Mesenchymal stem cell (in vitro differentiated cells and primary cell): ENCODE measurements at regions not wholly inside any gene's neighbourhood (a gene's known extent, or its start where the extent isn't known, plus 50 kb on each side); places are given as distances from the start of the nearest gene placed in this dataset.

Experiments used
- DNase-seq: peaks from one replicate; pipeline ENCODE4 v3.0.0-alpha.2; 2013
- H2AFZ ChIP-seq: one replicate; pipeline ENCODE4 v1.6.1; 2013; ENCODE audit warnings: low read depth, mild to moderate bottlenecking, control low read depth, inconsistent platforms, low read length, moderate library complexity
- H2AK5ac ChIP-seq: 2 replicates; pipeline ENCODE4 v1.6.1; 2013; ENCODE audit warnings: low read length, moderate library complexity, mild to moderate bottlenecking, inconsistent platforms; ENCODE audit not compliant: severe bottlenecking
- H2BK120ac ChIP-seq: one replicate; pipeline ENCODE4 v1.6.1; 2013; ENCODE audit warnings: low read depth, mild to moderate bottlenecking, inconsistent platforms, low read length, moderate library complexity
- H2BK12ac ChIP-seq, 2 experiments: one replicate each; pipeline ENCODE4 v1.6.1; 2013; ENCODE audit warnings: inconsistent platforms in 2 of 2, low read length in 2 of 2, mild to moderate bottlenecking in 2 of 2, moderate library complexity in 2 of 2, control low read depth in 1 of 2
- H2BK15ac ChIP-seq: one replicate; pipeline ENCODE4 v1.6.1; 2013; ENCODE audit warnings: mild to moderate bottlenecking, low read depth, inconsistent platforms; ENCODE audit not compliant: poor library complexity, severe bottlenecking
- H2BK5ac ChIP-seq: 2 replicates; pipeline ENCODE4 v1.6.1; 2013; ENCODE audit warnings: low read depth, mild to moderate bottlenecking, low read length, control low read depth, inconsistent platforms; ENCODE audit not compliant: poor library complexity, severe bottlenecking
- H3K14ac ChIP-seq, 2 experiments: one replicate each; pipeline ENCODE4 v1.6.1; 2013; ENCODE audit warnings: inconsistent platforms in 2 of 2, low read length in 2 of 2, control low read depth in 1 of 2, mild to moderate bottlenecking in 1 of 2, moderate library complexity in 1 of 2
- H3K18ac ChIP-seq, 2 experiments: one replicate each; pipeline ENCODE4 v1.6.1; 2013; ENCODE audit warnings: inconsistent platforms in 2 of 2, low read length in 2 of 2, control low read depth in 1 of 2, low read depth in 1 of 2, mild to moderate bottlenecking in 1 of 2
- H3K23ac ChIP-seq, 2 experiments: one replicate each; pipeline ENCODE4 v1.6.1; 2013; ENCODE audit warnings: inconsistent platforms in 2 of 2, low read length in 2 of 2, mild to moderate bottlenecking in 2 of 2, moderate library complexity in 2 of 2, control low read depth in 1 of 2
- H3K27ac ChIP-seq: 2 replicates; pipeline ENCODE4 v1.5.1; 2013; ENCODE audit warnings: mild to moderate bottlenecking, moderate library complexity, low read length, control low read depth, inconsistent platforms; ENCODE audit not compliant: poor library complexity, severe bottlenecking
- H3K27me3 ChIP-seq, 2 experiments: 2 replicates each; pipeline versions ENCODE4 v1.6.1 to v1.7.0; 2013; ENCODE audit warnings: low read length in 2 of 2, mild to moderate bottlenecking in 2 of 2, moderate library complexity in 2 of 2, control low read depth in 1 of 2, inconsistent platforms in 1 of 2; ENCODE audit not compliant: control insufficient read depth in 1 of 2, insufficient read depth in 1 of 2
- H3K36me3 ChIP-seq, 2 experiments: 2 replicates each; pipeline versions ENCODE4 v1.6.1 to v1.7.0; 2013; ENCODE audit warnings: low read length in 2 of 2, control low read depth in 1 of 2, inconsistent platforms in 1 of 2, low read depth in 1 of 2, mild to moderate bottlenecking in 1 of 2; ENCODE audit not compliant: insufficient read depth in 2 of 2, control insufficient read depth in 1 of 2
- H3K4ac ChIP-seq, 2 experiments: one replicate each; pipeline ENCODE4 v1.6.1; 2013; ENCODE audit warnings: inconsistent platforms in 2 of 2, low read length in 2 of 2, mild to moderate bottlenecking in 2 of 2, moderate library complexity in 2 of 2, control low read depth in 1 of 2, low read depth in 1 of 2
- H3K4me1 ChIP-seq: 2 replicates; pipeline ENCODE4 v1.6.1; 2013; ENCODE audit warnings: low read depth, low read length, control low read depth; ENCODE audit not compliant: control insufficient read depth, insufficient read depth
- H3K4me2 ChIP-seq: 2 replicates; pipeline ENCODE4 v1.6.1; 2013; ENCODE audit warnings: low read length, mild to moderate bottlenecking, inconsistent platforms; ENCODE audit not compliant: poor library complexity, severe bottlenecking
- H3K4me3 ChIP-seq, 2 experiments: 2 replicates each; pipeline versions ENCODE4 v1.5.1 to v1.7.0; 2013; ENCODE audit warnings: low read length in 2 of 2, mild to moderate bottlenecking in 2 of 2, control low read depth in 1 of 2, low read depth in 1 of 2; ENCODE audit not compliant: insufficient read depth in 1 of 2
- H3K79me1 ChIP-seq: replicated peaks from 2 replicates; pipeline ENCODE4 v1.6.1; 2013; ENCODE audit warnings: mild to moderate bottlenecking, control low read depth, low read length, inconsistent platforms; ENCODE audit not compliant: poor library complexity, severe bottlenecking
- H3K9ac ChIP-seq: 2 replicates; pipeline ENCODE4 v1.7.0; 2013; ENCODE audit warnings: mild to moderate bottlenecking, low read length, moderate library complexity
- H3K9me3 ChIP-seq: 2 replicates; pipeline ENCODE4 v1.7.0; 2013; ENCODE audit warnings: mild to moderate bottlenecking, low read length; ENCODE audit not compliant: control insufficient read depth
- H4K8ac ChIP-seq: one replicate; pipeline ENCODE4 v1.6.1; 2013; ENCODE audit warnings: inconsistent platforms, mild to moderate bottlenecking, low read length, moderate library complexity
- H4K91ac ChIP-seq: one replicate; pipeline ENCODE4 v1.6.1; 2013; ENCODE audit warnings: mild to moderate bottlenecking, low read length, inconsistent platforms
- WGBS: methylation state at CpG from one replicate; pipeline ENCODE4 v1.1.7; 2013; ENCODE audit warnings: mixed read lengths; 5-methylcytosine and 5-hydroxymethylcytosine counted together

- Histone ChIP-seq H3K4me2 (no peak overlapping the region), H3K36me3 (no peaks in the 10 kb centered on the region), H2BK15ac (no peak overlapping the region), H3K9ac (no peak overlapping the region), H3K27ac (no peak overlapping the region), H4K91ac (no peak overlapping the region), H3K14ac (no peak overlapping the region), H3K4me3 (no peak overlapping the region), H2BK5ac (no peak overlapping the region), H2BK120ac (no peak overlapping the region), H3K4me1 (no peaks in the 10 kb centered on the region), H3K9me3 (no peaks in the 10 kb centered on the region), H3K4ac (no peak overlapping the region), H3K79me1 (no peaks in the 10 kb centered on the region), H2BK12ac (no peak overlapping the region), H2AFZ (no peak overlapping the region), H3K23ac (no peak overlapping the region), H4K8ac (no peak overlapping the region), H2AK5ac (no peak overlapping the region), H3K18ac (no peak overlapping the region), H3K27me3 (no peaks in the 10 kb centered on the region)
- WGBS, result 96% methylated on average over 2 of the region's 3 CpGs
- DNase-seq, result no peak
Measured at GRCh38 chr3:106227068-106227467, 358.3 kb upstream of the CBLB start.

- Histone ChIP-seq H2AK5ac (no peak overlapping the region), H3K23ac (no peak overlapping the region), H2AFZ (no peak overlapping the region), H3K4ac (no peak overlapping the region), H2BK15ac (no peak overlapping the region), H4K91ac (no peak overlapping the region), H3K4me1 (no peaks in the 10 kb centered on the region), H3K27me3 (no peaks in the 10 kb centered on the region), H4K8ac (no peak overlapping the region), H3K9ac (no peak overlapping the region), H3K14ac (no peak overlapping the region), H3K4me3 (no peak overlapping the region), H2BK12ac (no peak overlapping the region), H3K18ac (no peak overlapping the region), H3K4me2 (no peak overlapping the region), H3K79me1 (no peaks in the 10 kb centered on the region), H3K36me3 (no peaks in the 10 kb centered on the region), H3K27ac (no peak overlapping the region), H2BK5ac (no peak overlapping the region), H3K9me3 (no peaks in the 10 kb centered on the region), H2BK120ac (no peak overlapping the region)
- WGBS, result 55% methylated on average over 1 of the region's 2 CpGs
- DNase-seq, result no peak
Measured at GRCh38 chr3:106228271-106228670, 359.5 kb upstream of the CBLB start.

- Histone ChIP-seq H2BK120ac (no peak overlapping the region), H2AK5ac (no peak overlapping the region), H3K4me2 (no peak overlapping the region), H3K23ac (no peak overlapping the region), H3K79me1 (no peaks in the 10 kb centered on the region), H3K18ac (no peak overlapping the region), H3K27me3 (no peaks in the 10 kb centered on the region), H2AFZ (no peak overlapping the region), H4K8ac (no peak overlapping the region), H3K14ac (no peak overlapping the region), H3K27ac (no peak overlapping the region), H3K4ac (no peak overlapping the region), H2BK5ac (no peak overlapping the region), H3K4me1 (no peaks in the 10 kb centered on the region), H3K9ac (no peak overlapping the region), H3K36me3 (no peaks in the 10 kb centered on the region), H2BK15ac (no peak overlapping the region), H4K91ac (no peak overlapping the region), H3K4me3 (no peak overlapping the region), H3K9me3 (no peaks in the 10 kb centered on the region), H2BK12ac (no peak overlapping the region)
- no peak for DNase-seq
- 93% methylated on average over 1 of the region's 4 CpGs for WGBS
Measured at GRCh38 chr3:106229495-106230278, 360.9 kb upstream of the CBLB start.

GRCh38 chr3:106231086-106231485, 362.3 kb upstream of the CBLB start:
- DNase-seq, result no peak
- Histone ChIP-seq H3K36me3 (no peaks in the 10 kb centered on the region), H2AFZ (no peak overlapping the region), H3K23ac (no peak overlapping the region), H3K18ac (no peak overlapping the region), H3K4me2 (no peak overlapping the region), H4K8ac (no peak overlapping the region), H2BK12ac (no peak overlapping the region), H2BK15ac (no peak overlapping the region), H3K9me3 (no peaks in the 10 kb centered on the region), H3K14ac (no peak overlapping the region), H3K4ac (no peak overlapping the region), H2BK5ac (no peak overlapping the region), H3K27ac (no peak overlapping the region), H3K4me3 (no peak overlapping the region), H3K4me1 (no peaks in the 10 kb centered on the region), H2BK120ac (no peak overlapping the region), H3K9ac (no peak overlapping the region), H4K91ac (no peak overlapping the region), H3K27me3 (no peaks in the 10 kb centered on the region), H3K79me1 (no peaks in the 10 kb centered on the region), H2AK5ac (no peak overlapping the region)
- 100% methylated on average over 1 of the region's 1 CpG for WGBS
